Suprapubic skin (tissue), 4 donors: ENCODE measurements at regions not wholly inside any gene's neighbourhood (a gene's known extent, or its start where the extent isn't known, plus 50 kb on each side); places are given as distances from the start of the nearest gene placed in this dataset.

Source experiments
- DNase-seq, 2 donors: peaks; one replicate each; pipeline ENCODE4 v3.0.0-alpha.2; 2019; ENCODE audit warnings: low spot score in 2 of 2
- H3K27ac ChIP-seq: fragments of 200-600 bp; sonication (generic); one replicate; pipeline ENCODE4 v1.5.1; 2019
- H3K27me3 ChIP-seq: fragments of 200-600 bp; sonication (generic); one replicate; pipeline ENCODE4 v1.5.1; 2019
- H3K36me3 ChIP-seq: fragments of 200-600 bp; sonication (generic); one replicate; pipeline ENCODE4 v1.5.1; 2019
- H3K4me1 ChIP-seq: fragments of 200-600 bp; sonication (generic); one replicate; pipeline ENCODE4 v1.5.1; 2019
- H3K4me3 ChIP-seq: fragments of 200-600 bp; sonication (generic); one replicate; pipeline ENCODE4 v1.5.1; 2019; ENCODE audit warnings: mild to moderate bottlenecking
- H3K9me3 ChIP-seq: fragments of 200-600 bp; sonication (generic); one replicate; pipeline ENCODE4 v1.5.1; 2019
- EP300 ChIP-seq: sonication (generic); formaldehyde crosslinking; IDR thresholded peaks from one replicate; pipeline ENCODE4 v1.6.1; 2017; ENCODE audit warnings: antibody characterized with exemption
- POLR2A ChIP-seq, 2 donors: fragments of 450-650 bp; IDR thresholded peaks; one replicate each; pipeline ENCODE4 v1.6.1; 2017; ENCODE audit warnings: antibody characterized with exemption in 2 of 2, mild to moderate bottlenecking in 2 of 2, moderate library complexity in 2 of 2
- POLR2AphosphoS5 ChIP-seq, 3 donors: sonication (generic); formaldehyde crosslinking; IDR thresholded peaks; one replicate each; pipeline ENCODE4 v1.6.1; 2017; ENCODE audit warnings: antibody characterized with exemption in 3 of 3
- WGBS: methylation state at CpG from one replicate; pipeline ENCODE4 v1.1.5; 2018; 5-methylcytosine and 5-hydroxymethylcytosine counted together
- TF ChIP-seq, protein P1 (sequence below), 2 donors: fragments of 200-600 bp in 1 of 2; fragments of 450-650 bp in 1 of 2; sonication (generic) in 1 of 2; IDR thresholded peaks; one replicate each; pipeline ENCODE4 v1.5.1; 2016 to 2019; ENCODE audit warnings: antibody characterized with exemption in 2 of 2, mild to moderate bottlenecking in 1 of 2, moderate library complexity in 1 of 2

DNA sequence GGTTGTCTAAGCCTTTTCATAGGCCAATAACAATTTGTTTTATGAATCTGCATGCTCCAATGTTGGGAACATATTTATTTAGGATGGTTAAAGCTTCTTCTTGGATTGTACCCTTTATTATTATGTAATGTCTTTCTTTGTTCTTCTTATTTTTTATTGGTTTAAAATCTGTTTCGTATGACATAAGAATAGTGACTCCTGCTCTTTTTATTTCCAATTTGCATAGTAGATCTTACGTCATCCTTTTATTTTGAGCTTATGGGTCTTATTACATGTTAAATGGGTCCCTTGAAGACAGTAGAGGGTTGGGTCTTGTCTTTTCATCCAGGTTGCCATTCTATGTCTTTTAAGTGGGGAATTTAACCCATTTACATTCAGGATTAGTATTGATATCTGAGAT is 561.9 kb upstream of the GHITM start:
- Histone ChIP-seq H3K36me3 (no peaks in the 10 kb centered on the region), H3K4me1 (no peaks in the 10 kb centered on the region), H3K9me3 (no peaks in the 10 kb centered on the region), H3K27ac (no peak overlapping the region), H3K27me3 (no peaks in the 10 kb centered on the region), H3K4me3 (no peak overlapping the region)
- WGBS = 96% methylated on average over 2 of the region's 2 CpGs
- no peak for DNase-seq
- TF ChIP-seq POLR2A (IDR thresholded peaks at IDR 0.05) (no peak), POLR2AphosphoS5 (IDR thresholded peaks at IDR 0.05) (no peak), EP300 (no peak)
- TF ChIP-seq, protein P1, sequence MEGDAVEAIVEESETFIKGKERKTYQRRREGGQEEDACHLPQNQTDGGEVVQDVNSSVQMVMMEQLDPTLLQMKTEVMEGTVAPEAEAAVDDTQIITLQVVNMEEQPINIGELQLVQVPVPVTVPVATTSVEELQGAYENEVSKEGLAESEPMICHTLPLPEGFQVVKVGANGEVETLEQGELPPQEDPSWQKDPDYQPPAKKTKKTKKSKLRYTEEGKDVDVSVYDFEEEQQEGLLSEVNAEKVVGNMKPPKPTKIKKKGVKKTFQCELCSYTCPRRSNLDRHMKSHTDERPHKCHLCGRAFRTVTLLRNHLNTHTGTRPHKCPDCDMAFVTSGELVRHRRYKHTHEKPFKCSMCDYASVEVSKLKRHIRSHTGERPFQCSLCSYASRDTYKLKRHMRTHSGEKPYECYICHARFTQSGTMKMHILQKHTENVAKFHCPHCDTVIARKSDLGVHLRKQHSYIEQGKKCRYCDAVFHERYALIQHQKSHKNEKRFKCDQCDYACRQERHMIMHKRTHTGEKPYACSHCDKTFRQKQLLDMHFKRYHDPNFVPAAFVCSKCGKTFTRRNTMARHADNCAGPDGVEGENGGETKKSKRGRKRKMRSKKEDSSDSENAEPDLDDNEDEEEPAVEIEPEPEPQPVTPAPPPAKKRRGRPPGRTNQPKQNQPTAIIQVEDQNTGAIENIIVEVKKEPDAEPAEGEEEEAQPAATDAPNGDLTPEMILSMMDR (IDR thresholded peaks at IDR 0.05) = no peak

DNA sequence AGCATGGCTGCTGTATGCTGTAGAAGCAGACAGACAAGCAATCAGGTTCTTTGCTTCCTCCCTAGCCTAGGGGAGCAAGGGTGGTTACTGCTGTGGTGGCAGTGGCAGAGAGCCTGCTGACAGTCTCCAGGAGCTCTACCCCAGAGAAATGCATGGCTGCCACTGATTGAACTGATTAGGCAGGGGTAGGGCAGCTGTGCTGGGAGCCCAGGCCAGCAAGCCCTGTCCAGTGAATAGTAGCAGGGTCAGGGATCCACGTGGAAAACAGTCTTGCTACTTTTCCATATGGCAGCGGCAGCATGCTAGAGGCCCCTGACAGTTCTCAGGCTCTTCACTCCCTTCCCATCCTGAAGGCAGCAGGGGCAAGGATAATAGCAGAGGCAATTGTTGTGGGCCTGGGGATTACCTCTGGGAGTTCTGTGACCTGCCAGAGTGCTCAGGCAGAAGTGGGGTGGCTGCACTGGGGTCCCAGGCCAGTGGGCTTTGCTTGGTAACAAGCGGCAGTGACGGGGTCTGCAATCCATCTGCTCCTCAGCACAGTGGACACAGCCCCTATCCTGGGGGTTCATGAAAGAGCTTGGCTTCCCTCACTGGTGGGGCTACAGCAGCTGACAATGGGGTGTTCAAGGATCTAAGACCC is 558.8 kb upstream of the GHITM start:
- no peaks in the 10 kb centered on the region for H3K4me1 ChIP-seq
- no peak overlapping the region for H3K4me3 ChIP-seq
- H3K27me3 ChIP-seq = no peaks in the 10 kb centered on the region
- no peak overlapping the region for H3K27ac ChIP-seq
- DNase-seq = no peak
- TF ChIP-seq POLR2A (IDR thresholded peaks at IDR 0.05) (no peak), EP300 (no peak), POLR2AphosphoS5 (IDR thresholded peaks at IDR 0.05) (no peak)
- TF ChIP-seq, protein P1 (IDR thresholded peaks at IDR 0.05) = no peak
- WGBS = 67% methylated on average over 3 of the region's 4 CpGs
- H3K36me3 ChIP-seq = no peaks in the 10 kb centered on the region
- H3K9me3 ChIP-seq = no peaks in the 10 kb centered on the region

DNA sequence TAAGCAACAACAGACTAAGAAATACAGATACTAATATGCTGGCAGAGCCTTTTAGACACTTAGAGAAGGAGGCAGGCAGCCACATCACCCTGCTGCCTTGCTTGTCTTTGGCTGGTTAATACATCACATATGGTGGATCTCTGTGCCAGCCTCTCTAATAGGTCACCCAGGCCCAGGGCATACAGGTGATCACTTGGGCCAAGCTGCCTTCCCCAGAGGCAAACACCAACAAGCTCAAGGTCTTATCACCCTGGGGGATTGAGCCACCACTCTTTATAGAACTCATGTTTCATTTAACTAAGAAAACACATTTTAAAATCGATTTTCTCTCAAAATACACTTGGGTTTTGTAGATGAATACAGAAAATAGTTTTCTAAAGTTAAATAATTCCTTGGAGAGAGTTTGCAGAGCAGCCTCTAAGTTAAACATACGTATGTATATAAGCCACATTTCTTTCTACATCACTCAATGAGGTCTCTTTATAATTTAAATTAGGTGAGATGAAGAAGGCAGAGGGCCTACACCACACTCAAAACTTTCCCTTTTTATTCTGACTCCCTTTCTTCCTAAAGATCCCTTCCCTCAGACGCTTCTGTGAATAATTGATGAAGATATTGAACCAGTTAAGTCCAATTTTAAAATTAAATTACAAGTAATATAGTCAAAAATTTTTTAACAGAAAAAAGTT is 556.8 kb upstream of the GHITM start:
- Histone ChIP-seq H3K4me3 (no peak overlapping the region), H3K4me1 (no peaks in the 10 kb centered on the region), H3K27me3 (no peaks in the 10 kb centered on the region), H3K9me3 (no peaks in the 10 kb centered on the region), H3K27ac (no peak overlapping the region), H3K36me3 (no peaks in the 10 kb centered on the region)
- DNase-seq = no peak
- 75% methylated on average over 3 of the region's 3 CpGs for WGBS
- TF ChIP-seq EP300 (no peak), POLR2A (IDR thresholded peaks at IDR 0.05) (no peak), POLR2AphosphoS5 (IDR thresholded peaks at IDR 0.05) (no peak)
- TF ChIP-seq, protein P1 (IDR thresholded peaks at IDR 0.05) = no peak

DNA sequence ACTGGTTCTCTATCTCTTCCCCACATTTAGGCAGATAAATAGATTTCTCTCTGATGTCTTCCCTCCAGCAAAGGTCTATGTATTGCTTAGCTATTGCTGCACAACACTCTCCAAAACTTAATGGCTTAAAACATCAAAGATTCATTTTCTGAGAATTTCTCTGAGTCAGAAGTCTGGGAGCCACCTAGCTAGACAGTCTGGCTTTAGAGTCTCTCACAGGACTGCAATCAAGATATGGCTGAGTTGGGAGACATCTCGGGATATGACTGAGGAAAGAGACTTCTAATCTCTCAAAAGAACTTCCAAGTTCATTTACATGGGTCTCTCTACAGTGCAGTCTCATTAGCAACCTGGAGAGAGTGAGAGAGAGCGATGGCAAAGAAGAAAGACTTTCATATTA is 553.6 kb upstream of the GHITM start:
- Histone ChIP-seq H3K4me3 (no peak overlapping the region), H3K4me1 (no peaks in the 10 kb centered on the region), H3K27ac (no peak overlapping the region), H3K9me3 (no peaks in the 10 kb centered on the region), H3K27me3 (no peaks in the 10 kb centered on the region), H3K36me3 (no peaks in the 10 kb centered on the region)
- no peak for TF ChIP-seq POLR2AphosphoS5 (IDR thresholded peaks at IDR 0.05)
- no peak for TF ChIP-seq EP300
- no peak for TF ChIP-seq POLR2A (IDR thresholded peaks at IDR 0.05)
- TF ChIP-seq, protein P1 (IDR thresholded peaks at IDR 0.05) = no peak
- WGBS = 86% methylated on average over 2 of the region's 2 CpGs
- DNase-seq = no peak

DNA sequence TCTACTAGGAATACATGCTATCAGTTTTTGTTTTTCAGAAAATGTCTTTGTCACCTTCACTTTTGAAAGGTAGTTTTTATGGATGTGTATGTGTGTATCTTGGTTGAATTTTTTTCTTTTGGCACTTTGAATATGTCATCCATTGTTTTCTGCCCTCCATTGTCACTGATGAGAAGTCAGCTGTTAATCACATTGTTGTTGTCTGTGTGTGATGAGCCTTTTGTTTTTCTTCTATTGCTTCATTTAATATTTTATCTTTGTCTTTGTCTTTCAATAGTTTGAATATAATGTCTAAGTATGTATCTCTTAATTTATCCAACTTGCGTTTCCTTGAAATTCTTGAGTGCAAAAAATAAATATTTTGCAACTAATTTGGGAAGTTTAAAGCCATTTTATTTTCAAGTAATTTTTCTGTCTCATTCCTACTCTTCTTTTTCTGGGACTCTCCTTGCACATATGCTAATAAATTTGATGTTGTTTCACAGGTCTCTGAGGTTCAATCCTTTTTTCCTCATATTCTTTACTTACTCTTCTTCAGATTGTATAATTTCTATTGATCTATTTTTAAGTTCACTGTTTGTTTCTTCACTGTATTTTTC is 546.9 kb upstream of the GHITM start:
- WGBS = 97% methylated on average over 1 of the region's 1 CpG
- Histone ChIP-seq H3K27me3 (no peaks in the 10 kb centered on the region), H3K36me3 (no peaks in the 10 kb centered on the region), H3K27ac (no peak overlapping the region), H3K4me3 (no peak overlapping the region), H3K9me3 (peaks cover 7% of the 10 kb centered on the region), H3K4me1 (no peaks in the 10 kb centered on the region)
- no peak for TF ChIP-seq EP300
- TF ChIP-seq, protein P1 (IDR thresholded peaks at IDR 0.05) = no peak
- no peak for DNase-seq
